Caco-2 (cell line): ENCODE measurements at regions not wholly inside any gene's neighbourhood (a gene's known extent, or its start where the extent isn't known, plus 50 kb on each side); places are given as distances from the start of the nearest gene placed in this dataset.
"Not testable (repeated sequence)": the region's sequence is repeated elsewhere in the genome, so short reads cannot be mapped to it uniquely, and the experiment has no call there.

Experiments
- BruUV-seq: library from RNA; stranded (reverse); fragments of 400-500 nt; replicated peaks from 2 replicates; lab custom pipeline; 2021; lab: Mats Ljungman, UMichigan
- CTCF ChIA-PET: fragments of 300-600 bp; sonication (Branson Sonifier 250); formaldehyde crosslinking; loops from one replicate; lab custom pipeline; 2022; ENCODE audit warnings: antibody characterized with exemption; lab: Charles Lee
- POLR2A ChIA-PET: fragments of 300-600 bp; sonication (Branson Sonifier 250); formaldehyde crosslinking; loops from one replicate; lab custom pipeline; 2022; ENCODE audit warnings: antibody characterized with exemption; lab: Charles Lee
- DNase-seq, 2 experiments: peaks; one replicate each; pipeline versions ENCODE4 v3.0.0 to v3.0.0-alpha.2; 2020 to 2022
- H3K27me3 ChIP-seq: replicated peaks from 2 replicates; pipeline ENCODE4 v1.6.0; 2011; ENCODE audit warnings: low read length; ENCODE audit not compliant: control insufficient read depth, insufficient read depth
- H3K36me3 ChIP-seq: 2 replicates; pipeline ENCODE4 v1.5.1; 2011; ENCODE audit warnings: low read length; ENCODE audit not compliant: control insufficient read depth, insufficient read depth
- H3K4me1 ChIP-seq: fragments of 250-450 bp; sonication (Bioruptor Pico); 2 replicates; pipeline ENCODE4 v1.5.1; 2020; ENCODE audit warnings: mild to moderate bottlenecking
- H3K4me3 ChIP-seq: 2 replicates; pipeline ENCODE4 v1.5.1; 2011; ENCODE audit warnings: low read depth, mild to moderate bottlenecking, control low read depth, low read length
- H3K9me3 ChIP-seq: fragments of 250-450 bp; sonication (Bioruptor Pico); 2 replicates; pipeline ENCODE4 v1.5.1; 2020; ENCODE audit warnings: mild to moderate bottlenecking, moderate library complexity
- H3K27ac Mint-ChIP-seq: one replicate; pipeline ENCODE4 v1.8.0; 2022; ENCODE audit warnings: mixed read lengths; ENCODE audit not compliant: unreplicated experiment
- H3K27me3 Mint-ChIP-seq: one replicate; pipeline ENCODE4 v1.8.0; 2022; ENCODE audit warnings: mixed read lengths; ENCODE audit not compliant: insufficient read depth, unreplicated experiment
- H3K36me3 Mint-ChIP-seq: one replicate; pipeline ENCODE4 v1.8.0; 2022; ENCODE audit warnings: mild to moderate bottlenecking, mixed read lengths; ENCODE audit not compliant: insufficient read depth, unreplicated experiment
- H3K4me1 Mint-ChIP-seq: one replicate; pipeline ENCODE4 v1.8.0; 2022; ENCODE audit warnings: low read depth, mixed read lengths; ENCODE audit not compliant: unreplicated experiment
- H3K4me3 Mint-ChIP-seq: one replicate; pipeline ENCODE4 v1.8.0; 2022; ENCODE audit warnings: mild to moderate bottlenecking, moderate library complexity, mixed read lengths; ENCODE audit not compliant: unreplicated experiment
- H3K9me3 Mint-ChIP-seq: one replicate; pipeline ENCODE4 v1.8.0; 2022; ENCODE audit warnings: mixed read lengths; ENCODE audit not compliant: unreplicated experiment
- CTCF ChIP-seq, 2 experiments: fragments of 200-600 bp in 1 of 2; IDR thresholded peaks; 1 replicate in 1 of 2; 2 replicates in 1 of 2; pipeline versions ENCODE4 v1.5.1 to v1.8.0; 2011 to 2022; ENCODE audit warnings: antibody characterized with exemption in 1 of 2, control low read depth in 1 of 2, inconsistent platforms in 1 of 2, low read depth in 1 of 2, low read length in 1 of 2, mild to moderate bottlenecking in 1 of 2, moderate library complexity in 1 of 2; ENCODE audit not compliant: insufficient read depth in 1 of 2, severe bottlenecking in 1 of 2, unreplicated experiment in 1 of 2
- intact Hi-C: fragments of 100-400 bp; cut with micrococcal nuclease; formaldehyde crosslinking; loops from one replicate; pipeline ENCODE4 v1.10.0; 2022; ENCODE audit not compliant: unreplicated experiment

- Mint-ChIP-seq H3K4me1 (peaks cover 9% of the 10 kb centered on the region), H3K27ac (no peak overlapping the region), H3K9me3 (no peaks in the 10 kb centered on the region), H3K4me3 (no peak overlapping the region), H3K27me3 (no peaks in the 10 kb centered on the region), H3K36me3 (no peaks in the 10 kb centered on the region)
- Histone ChIP-seq H3K27me3 (no peaks in the 10 kb centered on the region), H3K36me3 (no peaks in the 10 kb centered on the region), H3K4me3 (no peak overlapping the region), H3K4me1 (no peaks in the 10 kb centered on the region), H3K9me3 (peaks cover 7% of the 10 kb centered on the region; the same call in 1 of the 2 replicates)
- intact Hi-C loops = no loop called here
- POLR2A ChIA-PET = no interaction called here
- TF ChIP-seq CTCF (IDR thresholded peaks at IDR 0.05; ENCODE audit: insufficient read depth in 1 of 2, low read depth in 1 of 2, low read length in 1 of 2, severe bottlenecking in 1 of 2, unreplicated experiment in 1 of 2) = no peak
- no peak for DNase-seq
- CTCF ChIA-PET = no interaction called here
- BruUV-seq = no TSS peak
Measured at GRCh38 chr11:104682206-104682605, 216.1 kb downstream of the CASP12 start.

- CTCF ChIA-PET = no interaction called here
- no peak overlapping the region for H3K27ac Mint-ChIP-seq
- TF ChIP-seq CTCF (IDR thresholded peaks at IDR 0.05; ENCODE audit: insufficient read depth in 1 of 2, low read depth in 1 of 2, low read length in 1 of 2, severe bottlenecking in 1 of 2, unreplicated experiment in 1 of 2) = no peak
- H3K9me3 Mint-ChIP-seq = no peaks in the 10 kb centered on the region
- no TSS peak for BruUV-seq
- no peak for DNase-seq
- Histone ChIP-seq H3K4me1 (no peaks in the 10 kb centered on the region), H3K36me3 (no peaks in the 10 kb centered on the region), H3K9me3 (peaks cover 16% of the 10 kb centered on the region; the same call in 1 of the 2 replicates), H3K4me3 (no peak overlapping the region), H3K27me3 (no peaks in the 10 kb centered on the region)
- H3K36me3 Mint-ChIP-seq = no peaks in the 10 kb centered on the region
- no peak overlapping the region for H3K4me3 Mint-ChIP-seq
- H3K4me1 Mint-ChIP-seq = no peaks in the 10 kb centered on the region
- intact Hi-C loops = no loop called here
- POLR2A ChIA-PET = no interaction called here
- H3K27me3 Mint-ChIP-seq = no peaks in the 10 kb centered on the region
Measured at GRCh38 chr11:104679258-104679657, 219.0 kb downstream of the CASP12 start.

GRCh38 chr11:104678408-104678807 lies 219.9 kb downstream of the CASP12 start:
- intact Hi-C loops = no loop called here
- no peaks in the 10 kb centered on the region for H3K36me3 Mint-ChIP-seq
- CTCF ChIA-PET = no interaction called here
- H3K27ac Mint-ChIP-seq = no peak overlapping the region
- Histone ChIP-seq H3K4me3 (no peak overlapping the region), H3K36me3 (no peaks in the 10 kb centered on the region), H3K27me3 (no peaks in the 10 kb centered on the region), H3K4me1 (no peaks in the 10 kb centered on the region), H3K9me3 (peaks cover 16% of the 10 kb centered on the region; the same call in 1 of the 2 replicates)
- BruUV-seq = no TSS peak
- H3K4me3 Mint-ChIP-seq = no peak overlapping the region
- H3K4me1 Mint-ChIP-seq = no peaks in the 10 kb centered on the region
- POLR2A ChIA-PET = no interaction called here
- H3K9me3 Mint-ChIP-seq = peaks cover under 1% of the 10 kb centered on the region
- no peak for DNase-seq
- H3K27me3 Mint-ChIP-seq = no peaks in the 10 kb centered on the region
- no peak for TF ChIP-seq CTCF (IDR thresholded peaks at IDR 0.05; ENCODE audit: insufficient read depth in 1 of 2, low read depth in 1 of 2, low read length in 1 of 2, severe bottlenecking in 1 of 2, unreplicated experiment in 1 of 2)

GRCh38 chr11:104677069-104677468 lies 221.2 kb downstream of the CASP12 start:
- H3K27me3 Mint-ChIP-seq, H3K4me1 ChIP-seq, H3K36me3 Mint-ChIP-seq, H3K4me3 Mint-ChIP-seq, H3K36me3 ChIP-seq, H3K9me3 Mint-ChIP-seq, DNase-seq, BruUV-seq, intact Hi-C loops, H3K4me1 Mint-ChIP-seq, H3K27ac Mint-ChIP-seq, H3K4me3 ChIP-seq, H3K27me3 ChIP-seq, POLR2A ChIA-PET: not testable (repeated sequence)
- H3K9me3 ChIP-seq = peaks cover 25% of the 10 kb centered on the region
- CTCF ChIA-PET = interaction anchor here (0.6 kb wide), 1 partner anchor 13 kb away, joined by 3 read pairs; no protein-coding TSS in a partner anchor
